NCI-H1417 (cell line): ENCODE measurements at regions not wholly inside any gene's neighbourhood (a gene's known extent, or its start where the extent isn't known, plus 50 kb on each side); places are given as distances from the start of the nearest gene placed in this dataset.

ENCODE experiments used
- DNase-seq, 3 experiments: peaks; one replicate each; lab custom pipeline; 2025; lab: John Stamatoyannopoulos, UW

- DNase-seq, result peak; percentile 35 to 83 (median 41)
These were observed 53.8 kb upstream of the OTUD4 start for GRCh38 chr4:145234091-145234706.

GRCh38 chr4:145231906-145232700 is 51.7 kb upstream of the OTUD4 start:
- DNase-seq, result no peak

GRCh38 chr4:145230726-145231125 is 50.3 kb upstream of the OTUD4 start:
- DNase-seq, result no peak
